Neural cell (in vitro differentiated cells): ENCODE measurements at regions not wholly inside any gene's neighbourhood (a gene's known extent, or its start where the extent isn't known, plus 50 kb on each side); places are given as distances from the start of the nearest gene placed in this dataset.

Experiments used
- H2AFZ ChIP-seq: fragments of 200-600, 300-800 bp; sonication (generic), shearing (Covaris generic); 2 replicates; pipeline ENCODE4 v1.6.0; 2014; ENCODE audit warnings: low read depth, mild to moderate bottlenecking, antibody characterized with exemption, low read length, moderate library complexity
- H3F3A ChIP-seq: fragments of 200-600 bp; shearing (Covaris generic); 2 replicates; pipeline ENCODE4 v1.6.1; 2016; ENCODE audit warnings: mild to moderate bottlenecking, moderate library complexity, mixed read lengths, antibody characterized with exemption, low read length; ENCODE audit not compliant: insufficient read depth, poor library complexity, severe bottlenecking
- H3K27ac ChIP-seq: fragments of 200-600, 300-800 bp; sonication (generic), shearing (Covaris generic); 2 replicates; pipeline ENCODE4 v1.5.1; 2014; ENCODE audit warnings: mild to moderate bottlenecking, low read length, moderate library complexity
- H3K27me3 ChIP-seq: fragments of 300-800, 200-600 bp; sonication (generic), shearing (Covaris generic); 2 replicates; pipeline ENCODE4 v1.6.0; 2014; ENCODE audit warnings: mild to moderate bottlenecking, low read depth, low read length, moderate library complexity; ENCODE audit not compliant: insufficient read depth
- H3K36me3 ChIP-seq: fragments of 300-800, 200-600 bp; sonication (generic), shearing (Covaris generic); 2 replicates; pipeline ENCODE4 v1.5.1; 2014; ENCODE audit warnings: mild to moderate bottlenecking, antibody characterized with exemption, low read length, moderate library complexity; ENCODE audit not compliant: insufficient read depth
- H3K4me2 ChIP-seq: fragments of 300-800, 200-600 bp; sonication (generic), shearing (Covaris generic); 2 replicates; pipeline ENCODE4 v1.6.0; 2014; ENCODE audit warnings: mild to moderate bottlenecking, low read length
- H3K4me3 ChIP-seq: fragments of 300-800, 200-600 bp; sonication (generic), shearing (Covaris generic); 2 replicates; pipeline ENCODE4 v1.5.1; 2014; ENCODE audit warnings: mild to moderate bottlenecking, low read length, moderate library complexity
- H3K79me2 ChIP-seq: fragments of 200-600 bp; shearing (Covaris generic); replicated peaks from 2 replicates; pipeline ENCODE4 v1.6.0; 2014; ENCODE audit warnings: mild to moderate bottlenecking, low read length, moderate library complexity; ENCODE audit not compliant: insufficient read depth
- H3K9ac ChIP-seq: fragments of 300-800, 200-600 bp; sonication (generic), shearing (Covaris generic); 2 replicates; pipeline ENCODE4 v1.6.1; 2016; ENCODE audit warnings: mild to moderate bottlenecking, low read length, mixed read lengths
- H3K9me2 ChIP-seq: fragments of 200-600 bp; shearing (Covaris generic); 2 replicates; pipeline ENCODE4 v1.6.1; 2016; ENCODE audit warnings: mild to moderate bottlenecking, low read length, mixed read lengths; ENCODE audit not compliant: insufficient read depth
- H3K9me3 ChIP-seq: fragments of 200-600, 300-800 bp; sonication (generic), shearing (Covaris generic); 2 replicates; pipeline ENCODE4 v1.6.1; 2016; ENCODE audit warnings: mild to moderate bottlenecking, mixed run types, low read length, moderate library complexity, mixed read lengths
- H4K20me1 ChIP-seq: fragments of 200-600 bp; shearing (Covaris generic); 2 replicates; pipeline ENCODE4 v1.6.1; 2016; ENCODE audit warnings: mild to moderate bottlenecking, mixed run types; ENCODE audit not compliant: insufficient read depth
- CTCF ChIP-seq: fragments of 450-650 bp; IDR thresholded peaks from 2 replicates; pipeline ENCODE4 v1.5.1; 2014; ENCODE audit warnings: antibody characterized with exemption, mild to moderate bottlenecking, moderate library complexity; ENCODE audit not compliant: poor library complexity, severe bottlenecking
- EP300 ChIP-seq: fragments of 450-650 bp; conservative IDR thresholded peaks from 2 replicates; pipeline ENCODE4 v1.6.1; 2014; ENCODE audit warnings: antibody characterized with exemption, mild to moderate bottlenecking, moderate library complexity; ENCODE audit not compliant: poor library complexity, severe bottlenecking
- EZH2 ChIP-seq: fragments of 200-600, 300-800 bp; shearing (Covaris generic), sonication (generic); IDR thresholded peaks from 2 replicates; pipeline ENCODE4 v1.6.1; 2014; ENCODE audit warnings: antibody characterized with exemption, low read length, borderline replicate concordance, mild to moderate bottlenecking; ENCODE audit not compliant: insufficient read depth, poor library complexity, severe bottlenecking
- MXI1 ChIP-seq: fragments of 450-650 bp; conservative IDR thresholded peaks from 2 replicates; pipeline ENCODE4 v1.6.1; 2014; ENCODE audit warnings: antibody characterized with exemption, mild to moderate bottlenecking; ENCODE audit not compliant: poor library complexity, severe bottlenecking
- POLR2AphosphoS5 ChIP-seq: IDR thresholded peaks from 2 replicates; pipeline ENCODE4 v1.6.1; 2012
- RAD21 ChIP-seq: fragments of 450-650 bp; conservative IDR thresholded peaks from 2 replicates; pipeline ENCODE4 v1.6.1; 2014; ENCODE audit warnings: antibody characterized with exemption, mild to moderate bottlenecking, moderate library complexity
- SMC3 ChIP-seq: fragments of 450-650 bp; conservative IDR thresholded peaks from 2 replicates; pipeline ENCODE4 v1.6.1; 2014; ENCODE audit warnings: antibody characterized with exemption, mild to moderate bottlenecking, moderate library complexity; ENCODE audit not compliant: poor library complexity
- TAF1 ChIP-seq: IDR thresholded peaks from 2 replicates; pipeline ENCODE4 v1.6.1; 2012; ENCODE audit warnings: low read depth
- TF ChIP-seq, protein P1 (sequence below): IDR thresholded peaks from 2 replicates; pipeline ENCODE4 v1.6.1; 2012; ENCODE audit warnings: borderline replicate concordance

GRCh38 chr7:13017881-13018280 is 330.4 kb downstream of the ARL4A start:
- Histone ChIP-seq H4K20me1 (no peaks in the 10 kb centered on the region), H3K36me3 (no peaks in the 10 kb centered on the region), H3K9ac (no peak overlapping the region), H3F3A (no peaks in the 10 kb centered on the region), H3K9me2 (no peaks in the 10 kb centered on the region), H3K4me2 (no peak overlapping the region), H3K9me3 (peaks cover 4% of the 10 kb centered on the region), H3K27me3 (no peaks in the 10 kb centered on the region), H2AFZ (no peak overlapping the region), H3K79me2 (no peaks in the 10 kb centered on the region), H3K27ac (no peak overlapping the region), H3K4me3 (no peak overlapping the region)
- TF ChIP-seq TAF1 (no peak), EP300 (no peak), POLR2AphosphoS5 (no peak), SMC3 (no peak), CTCF (no peak), RAD21 (no peak), MXI1 (no peak), EZH2 (no peak)
- TF ChIP-seq, protein P1, sequence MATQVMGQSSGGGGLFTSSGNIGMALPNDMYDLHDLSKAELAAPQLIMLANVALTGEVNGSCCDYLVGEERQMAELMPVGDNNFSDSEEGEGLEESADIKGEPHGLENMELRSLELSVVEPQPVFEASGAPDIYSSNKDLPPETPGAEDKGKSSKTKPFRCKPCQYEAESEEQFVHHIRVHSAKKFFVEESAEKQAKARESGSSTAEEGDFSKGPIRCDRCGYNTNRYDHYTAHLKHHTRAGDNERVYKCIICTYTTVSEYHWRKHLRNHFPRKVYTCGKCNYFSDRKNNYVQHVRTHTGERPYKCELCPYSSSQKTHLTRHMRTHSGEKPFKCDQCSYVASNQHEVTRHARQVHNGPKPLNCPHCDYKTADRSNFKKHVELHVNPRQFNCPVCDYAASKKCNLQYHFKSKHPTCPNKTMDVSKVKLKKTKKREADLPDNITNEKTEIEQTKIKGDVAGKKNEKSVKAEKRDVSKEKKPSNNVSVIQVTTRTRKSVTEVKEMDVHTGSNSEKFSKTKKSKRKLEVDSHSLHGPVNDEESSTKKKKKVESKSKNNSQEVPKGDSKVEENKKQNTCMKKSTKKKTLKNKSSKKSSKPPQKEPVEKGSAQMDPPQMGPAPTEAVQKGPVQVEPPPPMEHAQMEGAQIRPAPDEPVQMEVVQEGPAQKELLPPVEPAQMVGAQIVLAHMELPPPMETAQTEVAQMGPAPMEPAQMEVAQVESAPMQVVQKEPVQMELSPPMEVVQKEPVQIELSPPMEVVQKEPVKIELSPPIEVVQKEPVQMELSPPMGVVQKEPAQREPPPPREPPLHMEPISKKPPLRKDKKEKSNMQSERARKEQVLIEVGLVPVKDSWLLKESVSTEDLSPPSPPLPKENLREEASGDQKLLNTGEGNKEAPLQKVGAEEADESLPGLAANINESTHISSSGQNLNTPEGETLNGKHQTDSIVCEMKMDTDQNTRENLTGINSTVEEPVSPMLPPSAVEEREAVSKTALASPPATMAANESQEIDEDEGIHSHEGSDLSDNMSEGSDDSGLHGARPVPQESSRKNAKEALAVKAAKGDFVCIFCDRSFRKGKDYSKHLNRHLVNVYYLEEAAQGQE = no peak

DNA sequence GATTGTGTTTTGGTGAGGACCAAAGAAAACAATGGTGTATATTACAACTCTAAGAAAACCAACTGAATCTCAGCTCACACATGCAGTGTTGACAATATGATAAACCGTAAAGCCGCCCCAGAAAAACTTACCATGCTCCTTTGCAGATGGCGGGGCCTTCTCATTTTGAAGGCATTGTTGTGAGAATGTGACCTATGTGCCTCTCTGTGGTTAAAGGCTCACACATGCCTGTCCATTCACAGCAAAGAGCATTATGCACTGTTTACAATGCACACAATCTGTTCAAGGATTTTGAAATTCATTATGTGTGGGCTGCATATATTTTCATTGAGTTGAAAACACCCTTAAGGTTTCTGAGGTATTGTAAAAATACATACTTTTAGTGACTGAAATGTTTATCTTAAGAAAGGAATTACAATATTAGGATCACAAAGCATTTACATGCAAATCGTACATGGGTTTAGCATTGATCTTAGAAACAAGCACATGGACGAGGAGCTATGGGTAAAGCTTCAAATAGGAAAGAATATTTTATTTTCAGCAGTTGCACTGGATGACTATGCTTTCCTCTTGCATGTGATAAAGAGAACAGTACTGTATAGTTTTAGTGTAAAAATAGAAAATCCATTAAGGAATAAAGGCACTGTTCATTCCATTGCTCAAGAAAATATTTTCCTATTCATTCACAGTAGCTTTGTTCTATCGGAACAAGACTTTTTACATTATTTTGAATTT is 334.3 kb downstream of the ARL4A start:
- H4K20me1 ChIP-seq = no peaks in the 10 kb centered on the region
- H3K27ac ChIP-seq = no peak overlapping the region
- peaks cover 4% of the 10 kb centered on the region for H3K9me3 ChIP-seq
- H3K79me2 ChIP-seq = no peaks in the 10 kb centered on the region
- H3K4me2 ChIP-seq = no peak overlapping the region
- no peak overlapping the region for H3K4me3 ChIP-seq
- H2AFZ ChIP-seq = no peak overlapping the region
- no peak overlapping the region for H3K9ac ChIP-seq
- no peaks in the 10 kb centered on the region for H3F3A ChIP-seq
- H3K36me3 ChIP-seq = no peaks in the 10 kb centered on the region
- no peaks in the 10 kb centered on the region for H3K9me2 ChIP-seq
- no peak for TF ChIP-seq EP300
- no peak for TF ChIP-seq TAF1
- TF ChIP-seq, protein P1 = no peak
- no peak for TF ChIP-seq CTCF
- no peak for TF ChIP-seq EZH2
- TF ChIP-seq POLR2AphosphoS5 = no peak
- no peak for TF ChIP-seq MXI1
- TF ChIP-seq SMC3 = no peak
- TF ChIP-seq RAD21 = no peak
- no peaks in the 10 kb centered on the region for H3K27me3 ChIP-seq
